Testis (tissue), 2 donors: ENCODE measurements at regions not wholly inside any gene's neighbourhood (a gene's known extent, or its start where the extent isn't known, plus 50 kb on each side); places are given as distances from the start of the nearest gene placed in this dataset.

Experiments used
- DNase-seq: peaks from one replicate; pipeline ENCODE4 v3.0.0-alpha.2; 2019
- H3K27ac ChIP-seq, 2 donors: fragments of 200-600 bp; sonication (generic); one replicate each; pipeline ENCODE4 v1.5.1; 2019
- H3K27me3 ChIP-seq: fragments of 200-600 bp; sonication (generic); one replicate; pipeline ENCODE4 v1.5.1; 2019
- H3K36me3 ChIP-seq: fragments of 200-600 bp; sonication (generic); one replicate; pipeline ENCODE4 v1.5.1; 2017; ENCODE audit warnings: low read depth; ENCODE audit errors: missing control alignments
- H3K4me1 ChIP-seq: fragments of 200-600 bp; sonication (generic); one replicate; pipeline ENCODE4 v1.5.1; 2019
- H3K4me3 ChIP-seq, 2 donors: fragments of 200-600 bp; sonication (generic); one replicate each; pipeline ENCODE4 v1.5.1; 2017 to 2019
- H3K9me3 ChIP-seq: fragments of 200-600 bp; sonication (generic); one replicate; pipeline ENCODE4 v1.5.1; 2017
- CTCF ChIP-seq, 3 experiments: fragments of 450-650 bp in 2 of 3; fragments of 200-600 bp in 1 of 3; sonication (generic) in 1 of 3; IDR thresholded peaks; one replicate each; pipeline ENCODE4 v1.5.1; 2016 to 2019; ENCODE audit warnings: antibody characterized with exemption in 3 of 3, mild to moderate bottlenecking in 2 of 3, moderate library complexity in 1 of 3
- POLR2A ChIP-seq: fragments of 450-650 bp; IDR thresholded peaks from one replicate; pipeline ENCODE4 v1.6.1; 2017; ENCODE audit warnings: antibody characterized with exemption, mild to moderate bottlenecking, moderate library complexity
- WGBS, 2 donors: methylation state at CpG; one replicate each; pipeline ENCODE4 v1.1.5; 2018; 5-methylcytosine and 5-hydroxymethylcytosine counted together
- intact Hi-C: fragments of 100-400 bp; cut with DNase I; formaldehyde crosslinking; loops from one replicate; pipeline ENCODE4 v1.15.1; 2023; ENCODE audit warnings: low total_unique reads

- 52 to 55% methylated on average over 6 of the region's 6 CpGs for WGBS, 2 donors
- Histone ChIP-seq H3K4me3 (no peak overlapping the region), H3K27me3 (no peaks in the 10 kb centered on the region), H3K4me1 (no peaks in the 10 kb centered on the region), H3K27ac (no peak overlapping the region), H3K36me3 (no peaks in the 10 kb centered on the region), H3K9me3 (no peaks in the 10 kb centered on the region)
- DNase-seq: no peak
- intact Hi-C loops: no loop called here
- TF ChIP-seq CTCF (IDR thresholded peaks at IDR 0.05) (no peak), POLR2A (no peak)
Measured at GRCh38 chr12:76143343-76144244, 59.1 kb upstream of the NAP1L1 start.

GRCh38 chr12:76142305-76142704 is 57.8 kb upstream of the NAP1L1 start:
- Histone ChIP-seq H3K27ac (no peak overlapping the region), H3K27me3 (no peaks in the 10 kb centered on the region), H3K4me1 (no peaks in the 10 kb centered on the region), H3K9me3 (no peaks in the 10 kb centered on the region), H3K4me3 (no peak overlapping the region), H3K36me3 (no peaks in the 10 kb centered on the region)
- TF ChIP-seq CTCF (IDR thresholded peaks at IDR 0.05) (no peak), POLR2A (no peak)
- intact Hi-C loops: no loop called here
- WGBS, 2 donors: 84 to 87% methylated on average over 3 of the region's 3 CpGs
- DNase-seq: no peak

- TF ChIP-seq CTCF (IDR thresholded peaks at IDR 0.05): no peak
- TF ChIP-seq POLR2A: no peak
- no peak overlapping the region for H3K27ac ChIP-seq
- H3K9me3 ChIP-seq: no peaks in the 10 kb centered on the region
- intact Hi-C loops: no loop called here
- H3K4me3 ChIP-seq: no peak overlapping the region
- no peaks in the 10 kb centered on the region for H3K36me3 ChIP-seq
- no peaks in the 10 kb centered on the region for H3K4me1 ChIP-seq
- DNase-seq: no peak
- 63 to 90% methylated on average over 2 of the region's 2 CpGs for WGBS, 2 donors
- H3K27me3 ChIP-seq: no peaks in the 10 kb centered on the region
Measured at GRCh38 chr12:76138656-76139055, 54.2 kb upstream of the NAP1L1 start.

- H3K4me3 ChIP-seq: no peak overlapping the region
- H3K27me3 ChIP-seq: no peaks in the 10 kb centered on the region
- H3K4me1 ChIP-seq: no peaks in the 10 kb centered on the region
- DNase-seq: peak; percentile 18
- 45 to 47% methylated on average over 6 of the region's 6 CpGs for WGBS, 2 donors
- H3K36me3 ChIP-seq: no peaks in the 10 kb centered on the region
- intact Hi-C loops: no loop called here
- no peak overlapping the region for H3K27ac ChIP-seq
- no peak for TF ChIP-seq CTCF (IDR thresholded peaks at IDR 0.05)
- no peak for TF ChIP-seq POLR2A
- H3K9me3 ChIP-seq: no peaks in the 10 kb centered on the region
Measured at GRCh38 chr12:76137606-76138005, 53.1 kb upstream of the NAP1L1 start.

GRCh38 chr12:76135456-76135855 is 51.0 kb upstream of the NAP1L1 start:
- TF ChIP-seq POLR2A (no peak), CTCF (IDR thresholded peaks at IDR 0.05) (no peak)
- H3K9me3 ChIP-seq: no peaks in the 10 kb centered on the region
- DNase-seq: no peak
- no peaks in the 10 kb centered on the region for H3K4me1 ChIP-seq
- no peaks in the 10 kb centered on the region for H3K27me3 ChIP-seq
- no peak overlapping the region for H3K27ac ChIP-seq
- H3K36me3 ChIP-seq: no peaks in the 10 kb centered on the region
- H3K4me3 ChIP-seq: no peak overlapping the region
- intact Hi-C loops: no loop called here
